NCI-H2029 (cell line): ENCODE measurements at regions not wholly inside any gene's neighbourhood (a gene's known extent, or its start where the extent isn't known, plus 50 kb on each side); places are given as distances from the start of the nearest gene placed in this dataset.
"Not testable (repeated sequence)": the region's sequence is repeated elsewhere in the genome, so short reads cannot be mapped to it uniquely, and the experiment has no call there.

ENCODE experiments used
- DNase-seq: peaks from one replicate; lab custom pipeline; 2025; lab: John Stamatoyannopoulos, UW

- DNase-seq = no peak
These were observed 111.6 kb downstream of the TMEM168 start for GRCh38 chr7:112678626-112679025.

GRCh38 chr7:112689466-112690177 is 100.6 kb downstream of the TMEM168 start:
- DNase-seq = not testable (repeated sequence)

- DNase-seq = no peak
These were observed 97.9 kb downstream of the TMEM168 start for GRCh38 chr7:112692333-112692732.

- DNase-seq = not testable (repeated sequence)
These were observed 93.0 kb downstream of the TMEM168 start for GRCh38 chr7:112697211-112697610.

GRCh38 chr7:112699725-112700513 is 90.3 kb downstream of the TMEM168 start:
- no peak for DNase-seq

GRCh38 chr7:112701456-112701855 is 88.7 kb downstream of the TMEM168 start:
- no peak for DNase-seq

- DNase-seq = no peak
These were observed 82.5 kb downstream of the TMEM168 start for GRCh38 chr7:112707655-112708054.

- DNase-seq = no peak
These were observed 82.0 kb downstream of the TMEM168 start for GRCh38 chr7:112708236-112708635.
